ENCODE measurements at regions not wholly inside any gene's neighbourhood (a gene's known extent, or its start where the extent isn't known, plus 50 kb on each side); places are given as distances from the start of the nearest gene placed in this dataset.

DNA sequence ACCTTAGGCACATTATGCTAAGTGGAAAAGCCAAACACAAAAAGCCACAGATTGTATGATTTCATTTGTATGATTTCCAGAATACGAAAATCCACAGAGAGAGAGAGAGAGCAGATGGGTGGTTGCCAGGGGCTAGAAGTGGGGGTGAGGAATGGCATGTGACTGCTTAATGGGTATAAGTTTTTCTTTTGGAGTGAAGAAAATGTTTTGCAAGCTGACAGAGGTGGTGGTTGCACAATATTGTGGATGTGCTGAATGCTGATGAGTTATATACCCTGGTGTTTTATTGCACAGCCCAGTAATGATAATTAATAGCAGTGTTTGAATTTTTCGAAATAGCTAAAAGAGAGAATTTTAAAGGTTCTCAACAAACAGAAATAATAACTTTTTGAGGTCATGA is 386.1 kb upstream of the HS3ST1 start:
- Histone ChIP-seq H3K4me3 (ENCODE audit: low read depth in 2 of 2, low read length in 1 of 2) (no peak overlapping the region), H3K36me3 (replicated peaks in 1 of 2; ENCODE audit: control insufficient read depth in 1 of 2, insufficient read depth in 2 of 2, low read length in 1 of 2) (no peaks in the 10 kb centered on the region), H3K9me2 (no peaks in the 10 kb centered on the region), H3K79me2 (ENCODE audit: insufficient read depth) (no peaks in the 10 kb centered on the region), H3K4me1 (ENCODE audit: control insufficient read depth in 1 of 2, insufficient read depth in 2 of 2, low read depth in 1 of 2, low read length in 1 of 2) (no peaks in the 10 kb centered on the region), H3K4me2 (no peak overlapping the region), H3K9me3 (no peaks in the 10 kb centered on the region), H3K9ac (no peak overlapping the region), H3K27me3 (ENCODE audit: insufficient read depth) (no peaks in the 10 kb centered on the region), H4K20me1 (ENCODE audit: insufficient read depth) (no peaks in the 10 kb centered on the region), H2AFZ (ENCODE audit: low read depth) (no peak overlapping the region), H3K27ac (ENCODE audit: low read depth in 2 of 2, low read length in 1 of 2) (no peak overlapping the region), H3F3A (replicated peaks; ENCODE audit: insufficient read depth) (no peaks in the 10 kb centered on the region)
- ChIA-PET POLR2A (no interaction called here), CTCF (interaction anchor here (1.3 kb wide), 1 partner anchor 9 kb away, joined by 4 read pairs; no protein-coding TSS in a partner anchor)
- no peak for DNase-seq
- WGBS (ENCODE audit: low lambda C conversion rate) = 5% methylated on average over 2 of the region's 2 CpGs
- TF ChIP-seq RCOR1 (IDR thresholded peaks at IDR 0.05; ENCODE audit: low read length) (no peak), FOXJ3 (CRISPR knock-in tag; IDR thresholded peaks at IDR 0.05) (no peak), SMC3 (IDR thresholded peaks at IDR 0.05; ENCODE audit: low read depth, low read length) (no peak), TCF12 (IDR thresholded peaks at IDR 0.05) (no peak), ELF1 (IDR thresholded peaks at IDR 0.05) (no peak), REST (IDR thresholded peaks at IDR 0.05; ENCODE audit: low read depth, low read length) (no peak), NRF1 (IDR thresholded peaks at IDR 0.05; ENCODE audit: low read depth, low read length) (no peak), USF1 (IDR thresholded peaks at IDR 0.05; ENCODE audit: borderline replicate concordance, low read depth) (no peak), GABPA (IDR thresholded peaks at IDR 0.05; ENCODE audit: low read depth) (no peak), MXI1 (IDR thresholded peaks at IDR 0.05; ENCODE audit: low read depth, low read length) (no peak), RXRA (IDR thresholded peaks at IDR 0.05; ENCODE audit: borderline replicate concordance, low read depth) (no peak), GATA2 (CRISPR knock-in tag; IDR thresholded peaks at IDR 0.05) (no peak), PBX3 (IDR thresholded peaks at IDR 0.05) (no peak), JUND (IDR thresholded peaks at IDR 0.05) (no peak), YY1 (IDR thresholded peaks at IDR 0.05; ENCODE audit: low read depth) (no peak), RAD21 (IDR thresholded peaks at IDR 0.05; ENCODE audit: low read length) (no peak), FOSL2 (IDR thresholded peaks at IDR 0.05; ENCODE audit: borderline replicate concordance, low read depth) (no peak), NFIC (IDR thresholded peaks at IDR 0.05; ENCODE audit: borderline replicate concordance) (no peak), RFX5 (IDR thresholded peaks at IDR 0.05; ENCODE audit: low read length) (no peak)
- TF ChIP-seq, protein P1, sequence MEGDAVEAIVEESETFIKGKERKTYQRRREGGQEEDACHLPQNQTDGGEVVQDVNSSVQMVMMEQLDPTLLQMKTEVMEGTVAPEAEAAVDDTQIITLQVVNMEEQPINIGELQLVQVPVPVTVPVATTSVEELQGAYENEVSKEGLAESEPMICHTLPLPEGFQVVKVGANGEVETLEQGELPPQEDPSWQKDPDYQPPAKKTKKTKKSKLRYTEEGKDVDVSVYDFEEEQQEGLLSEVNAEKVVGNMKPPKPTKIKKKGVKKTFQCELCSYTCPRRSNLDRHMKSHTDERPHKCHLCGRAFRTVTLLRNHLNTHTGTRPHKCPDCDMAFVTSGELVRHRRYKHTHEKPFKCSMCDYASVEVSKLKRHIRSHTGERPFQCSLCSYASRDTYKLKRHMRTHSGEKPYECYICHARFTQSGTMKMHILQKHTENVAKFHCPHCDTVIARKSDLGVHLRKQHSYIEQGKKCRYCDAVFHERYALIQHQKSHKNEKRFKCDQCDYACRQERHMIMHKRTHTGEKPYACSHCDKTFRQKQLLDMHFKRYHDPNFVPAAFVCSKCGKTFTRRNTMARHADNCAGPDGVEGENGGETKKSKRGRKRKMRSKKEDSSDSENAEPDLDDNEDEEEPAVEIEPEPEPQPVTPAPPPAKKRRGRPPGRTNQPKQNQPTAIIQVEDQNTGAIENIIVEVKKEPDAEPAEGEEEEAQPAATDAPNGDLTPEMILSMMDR (IDR thresholded peaks at IDR 0.05) = no peak
